WI38 (cell line): ENCODE measurements at regions not wholly inside any gene's neighbourhood (a gene's known extent, or its start where the extent isn't known, plus 50 kb on each side); places are given as distances from the start of the nearest gene placed in this dataset.

Source experiments
- H3K4me3 ChIP-seq: 2 replicates; pipeline ENCODE4 v1.5.1; 2011; ENCODE audit warnings: low read depth, mild to moderate bottlenecking, control low read depth, low read length
- TF ChIP-seq, protein P1 (sequence below): IDR thresholded peaks from 2 replicates; pipeline ENCODE4 v1.5.1; 2012; ENCODE audit warnings: low read depth, mild to moderate bottlenecking, control low read depth, low read length

DNA sequence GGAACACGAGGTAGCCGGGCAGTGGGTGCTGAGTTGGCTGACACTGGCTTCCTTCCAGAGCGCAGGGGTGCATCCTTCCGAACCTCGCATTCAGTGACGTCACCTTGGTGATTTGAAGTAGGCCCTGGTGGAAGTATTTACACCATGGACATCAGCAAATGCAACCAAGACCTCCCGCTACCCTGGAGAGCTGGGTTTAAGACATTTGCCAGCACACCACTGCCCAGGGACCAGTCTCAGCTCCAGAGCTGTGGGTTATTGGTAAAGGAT is 106.4 kb upstream of the GPR26 start:
- H3K4me3 ChIP-seq = no peak overlapping the region
- TF ChIP-seq, protein P1, sequence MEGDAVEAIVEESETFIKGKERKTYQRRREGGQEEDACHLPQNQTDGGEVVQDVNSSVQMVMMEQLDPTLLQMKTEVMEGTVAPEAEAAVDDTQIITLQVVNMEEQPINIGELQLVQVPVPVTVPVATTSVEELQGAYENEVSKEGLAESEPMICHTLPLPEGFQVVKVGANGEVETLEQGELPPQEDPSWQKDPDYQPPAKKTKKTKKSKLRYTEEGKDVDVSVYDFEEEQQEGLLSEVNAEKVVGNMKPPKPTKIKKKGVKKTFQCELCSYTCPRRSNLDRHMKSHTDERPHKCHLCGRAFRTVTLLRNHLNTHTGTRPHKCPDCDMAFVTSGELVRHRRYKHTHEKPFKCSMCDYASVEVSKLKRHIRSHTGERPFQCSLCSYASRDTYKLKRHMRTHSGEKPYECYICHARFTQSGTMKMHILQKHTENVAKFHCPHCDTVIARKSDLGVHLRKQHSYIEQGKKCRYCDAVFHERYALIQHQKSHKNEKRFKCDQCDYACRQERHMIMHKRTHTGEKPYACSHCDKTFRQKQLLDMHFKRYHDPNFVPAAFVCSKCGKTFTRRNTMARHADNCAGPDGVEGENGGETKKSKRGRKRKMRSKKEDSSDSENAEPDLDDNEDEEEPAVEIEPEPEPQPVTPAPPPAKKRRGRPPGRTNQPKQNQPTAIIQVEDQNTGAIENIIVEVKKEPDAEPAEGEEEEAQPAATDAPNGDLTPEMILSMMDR = no peak

DNA sequence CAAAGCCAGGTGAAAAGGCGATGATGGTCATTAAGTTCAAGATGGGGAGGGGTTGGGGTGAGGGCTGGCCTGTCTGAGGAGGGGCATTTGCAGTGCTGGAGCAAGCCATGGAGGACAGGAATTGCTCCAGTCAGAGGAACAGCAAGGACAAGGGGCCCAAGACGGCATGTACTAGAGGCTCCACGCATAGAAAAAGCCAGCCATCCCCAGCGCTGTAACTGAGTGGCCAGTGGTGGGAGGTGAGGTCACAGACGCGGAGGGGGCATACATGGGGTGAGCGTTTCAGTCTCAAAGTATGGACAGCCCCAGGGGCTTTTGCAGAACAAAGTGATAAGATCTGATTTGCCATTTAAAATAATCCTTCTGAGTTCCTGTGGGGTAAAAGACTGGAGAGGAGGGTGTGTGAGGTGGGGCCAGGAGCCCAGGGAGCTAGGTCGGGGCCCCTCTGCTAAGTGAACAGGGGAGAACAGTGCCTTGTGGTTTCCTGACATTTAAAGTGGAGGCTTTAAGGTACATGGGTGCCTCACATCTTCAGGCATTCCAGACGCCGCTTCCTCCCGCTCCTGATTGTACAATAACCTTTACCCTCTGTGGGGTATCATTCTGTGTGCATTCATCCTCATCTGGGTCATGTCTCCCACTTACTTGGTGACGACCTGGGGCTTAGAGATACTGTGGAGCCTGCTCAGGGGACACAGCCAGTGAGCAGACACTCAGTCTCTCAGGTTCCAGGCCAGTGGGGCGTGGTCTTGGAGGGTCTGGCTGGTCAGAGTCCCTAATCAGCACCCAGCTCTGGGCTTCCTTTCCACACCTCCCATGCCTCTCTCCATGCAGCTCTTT is 105.6 kb upstream of the GPR26 start:
- TF ChIP-seq, protein P1 = no peak
- no peak overlapping the region for H3K4me3 ChIP-seq

DNA sequence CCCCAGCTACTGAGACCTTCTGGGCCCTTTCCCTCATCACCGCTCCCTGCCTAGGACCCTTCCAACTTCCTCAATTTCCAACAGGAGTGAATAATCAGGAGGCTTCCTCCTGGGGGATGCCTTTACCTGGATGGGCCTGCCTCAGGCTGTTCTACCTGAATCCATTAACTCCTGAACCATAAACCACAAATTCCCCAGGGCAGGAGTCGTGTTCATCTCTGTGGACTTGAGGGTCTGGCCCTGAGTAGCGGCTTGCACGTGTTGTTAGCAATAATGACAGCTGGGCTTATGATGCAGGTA is 105.1 kb upstream of the GPR26 start:
- H3K4me3 ChIP-seq = no peak overlapping the region
- TF ChIP-seq, protein P1 = no peak

DNA sequence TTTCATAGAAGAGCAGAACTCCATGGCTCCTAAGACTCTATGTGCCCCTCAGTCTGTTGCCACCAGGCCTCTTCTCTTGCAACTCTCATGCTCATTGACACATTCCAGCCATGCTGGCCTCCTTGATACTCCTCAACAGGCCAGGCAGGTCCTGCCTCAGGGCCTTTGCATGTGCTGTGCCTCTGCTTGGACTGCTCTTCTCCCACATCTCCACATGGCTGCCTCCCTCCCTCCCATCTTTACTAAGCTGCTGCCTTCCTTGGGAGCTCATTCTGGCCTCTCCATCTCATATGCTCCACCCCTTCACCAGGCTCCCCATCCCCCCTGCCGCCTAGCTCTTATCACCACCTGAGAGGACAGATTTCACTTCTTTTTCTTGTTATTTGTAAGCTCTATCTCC is 103.8 kb upstream of the GPR26 start:
- no peak overlapping the region for H3K4me3 ChIP-seq
- TF ChIP-seq, protein P1 = no peak

DNA sequence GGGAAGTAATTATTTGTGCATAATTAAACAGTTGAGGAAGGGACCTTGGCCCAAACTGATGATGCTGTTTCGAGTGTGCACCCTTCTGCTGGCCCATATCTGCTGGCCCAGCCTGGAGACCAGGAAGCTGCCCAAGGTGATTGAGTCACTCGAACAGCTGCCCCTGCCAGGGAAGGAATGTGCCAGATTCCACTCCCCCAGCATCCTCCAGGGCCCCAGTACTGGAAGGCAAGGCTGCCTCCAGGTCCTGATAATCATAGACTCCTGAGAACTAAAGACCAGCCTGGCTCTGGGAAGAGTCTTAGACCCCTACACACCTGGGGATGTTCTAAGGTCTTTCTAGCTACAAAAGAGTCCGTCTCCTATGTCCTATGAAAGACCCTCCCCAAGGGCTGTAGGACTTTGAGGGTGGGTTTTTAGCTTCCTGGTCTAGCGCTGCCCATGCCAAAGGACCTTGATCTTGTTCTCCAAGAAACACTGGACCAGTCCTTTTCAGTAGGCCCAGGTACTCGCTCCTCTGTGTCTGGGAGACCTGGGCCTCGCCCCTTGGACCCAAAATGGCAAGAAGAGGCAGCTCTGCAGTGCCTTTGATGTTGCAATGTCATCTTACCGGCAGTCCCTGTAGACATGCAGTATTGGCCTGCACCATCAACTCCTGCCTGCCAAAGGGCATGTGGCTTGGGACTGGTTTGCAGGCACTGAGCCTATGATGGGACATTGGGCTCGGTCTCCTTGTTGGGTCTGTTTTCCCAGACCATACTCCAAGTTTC is 103.2 kb upstream of the GPR26 start:
- TF ChIP-seq, protein P1 = no peak
- H3K4me3 ChIP-seq = no peak overlapping the region

DNA sequence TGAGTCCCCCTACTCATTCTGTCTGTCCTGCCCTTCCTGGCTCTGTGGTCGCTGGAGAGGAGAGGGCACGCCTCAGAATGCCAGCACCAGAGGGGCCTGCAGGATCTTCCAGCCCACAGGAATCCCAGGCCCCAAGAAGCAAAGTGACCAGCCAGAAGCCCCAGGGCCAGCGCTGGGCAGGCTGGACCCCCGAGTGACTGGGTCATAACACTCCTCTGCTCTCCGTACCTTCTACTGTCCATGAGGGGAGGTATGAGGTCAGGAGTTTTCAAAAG is 102.6 kb upstream of the GPR26 start:
- TF ChIP-seq, protein P1 = no peak
- H3K4me3 ChIP-seq = no peak overlapping the region

DNA sequence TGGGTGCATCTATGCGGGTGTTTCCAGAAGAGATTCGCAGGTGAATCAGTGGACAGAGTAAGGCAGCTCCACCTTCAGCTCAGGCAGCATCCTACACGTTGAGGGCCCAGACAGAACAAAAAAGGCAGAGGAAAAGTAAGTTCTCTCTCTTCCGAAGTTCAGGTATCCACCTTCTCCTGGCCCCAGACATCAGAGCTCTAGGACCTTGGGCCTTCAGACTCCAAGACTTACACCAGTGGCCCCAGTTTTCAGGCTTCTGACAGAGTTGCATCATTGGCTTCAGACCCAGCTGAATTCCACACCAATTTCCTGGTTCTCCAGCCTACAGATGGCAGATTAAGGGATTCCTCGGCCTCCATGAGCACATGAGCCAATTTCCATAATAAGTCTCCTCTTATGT is 102.2 kb upstream of the GPR26 start:
- H3K4me3 ChIP-seq = no peak overlapping the region
- TF ChIP-seq, protein P1 = no peak
